ENCODE measurements at regions not wholly inside any gene's neighbourhood (a gene's known extent, or its start where the extent isn't known, plus 50 kb on each side); places are given as distances from the start of the nearest gene placed in this dataset.

- H3K36me3 ChIP-seq (ENCODE audit: low read length): no peaks in the 10 kb centered on the region
- no peaks in the 10 kb centered on the region for H3K27me3 ChIP-seq (ENCODE audit: low read length)
- H3K9ac ChIP-seq (ENCODE audit: low read length): no peak overlapping the region
- no peaks in the 10 kb centered on the region for H3F3A ChIP-seq (ENCODE audit: insufficient read depth)
- H3K4me3 ChIP-seq (ENCODE audit: insufficient read depth, low read length, poor library complexity, severe bottlenecking): no peak overlapping the region
- no peak for TF ChIP-seq EZH2phosphoT487 (conservative IDR thresholded peaks at IDR 0.05; ENCODE audit: low read length)
- TF ChIP-seq, protein P1, sequence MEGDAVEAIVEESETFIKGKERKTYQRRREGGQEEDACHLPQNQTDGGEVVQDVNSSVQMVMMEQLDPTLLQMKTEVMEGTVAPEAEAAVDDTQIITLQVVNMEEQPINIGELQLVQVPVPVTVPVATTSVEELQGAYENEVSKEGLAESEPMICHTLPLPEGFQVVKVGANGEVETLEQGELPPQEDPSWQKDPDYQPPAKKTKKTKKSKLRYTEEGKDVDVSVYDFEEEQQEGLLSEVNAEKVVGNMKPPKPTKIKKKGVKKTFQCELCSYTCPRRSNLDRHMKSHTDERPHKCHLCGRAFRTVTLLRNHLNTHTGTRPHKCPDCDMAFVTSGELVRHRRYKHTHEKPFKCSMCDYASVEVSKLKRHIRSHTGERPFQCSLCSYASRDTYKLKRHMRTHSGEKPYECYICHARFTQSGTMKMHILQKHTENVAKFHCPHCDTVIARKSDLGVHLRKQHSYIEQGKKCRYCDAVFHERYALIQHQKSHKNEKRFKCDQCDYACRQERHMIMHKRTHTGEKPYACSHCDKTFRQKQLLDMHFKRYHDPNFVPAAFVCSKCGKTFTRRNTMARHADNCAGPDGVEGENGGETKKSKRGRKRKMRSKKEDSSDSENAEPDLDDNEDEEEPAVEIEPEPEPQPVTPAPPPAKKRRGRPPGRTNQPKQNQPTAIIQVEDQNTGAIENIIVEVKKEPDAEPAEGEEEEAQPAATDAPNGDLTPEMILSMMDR (IDR thresholded peaks at IDR 0.05; ENCODE audit: insufficient read depth, low read length, poor library complexity, severe bottlenecking): no peak
- H3K9me2 ChIP-seq (replicated peaks; ENCODE audit: insufficient read depth, low read length): no peaks in the 10 kb centered on the region
- H4K20me1 ChIP-seq (ENCODE audit: low read depth, low read length): no peaks in the 10 kb centered on the region
- H3K27ac ChIP-seq (ENCODE audit: low read depth, low read length): no peak overlapping the region
- no peaks in the 10 kb centered on the region for H3K9me3 ChIP-seq (ENCODE audit: insufficient read depth, low read length)
- H3K79me2 ChIP-seq (ENCODE audit: insufficient read depth, low read length): no peaks in the 10 kb centered on the region
- H3K4me2 ChIP-seq (ENCODE audit: low read depth, low read length, poor library complexity, severe bottlenecking): no peak overlapping the region
- no peak overlapping the region for H2AFZ ChIP-seq (ENCODE audit: low read depth, low read length, severe bottlenecking)
Observed at GRCh38 chr1:177354247-177354646, 183.5 kb downstream of the BRINP2 start.

GRCh38 chr1:177351361-177352108 lies 180.8 kb downstream of the BRINP2 start:
- TF ChIP-seq, protein P1 (IDR thresholded peaks at IDR 0.05; ENCODE audit: insufficient read depth, low read length, poor library complexity, severe bottlenecking): no peak
- TF ChIP-seq EZH2phosphoT487 (conservative IDR thresholded peaks at IDR 0.05; ENCODE audit: low read length): no peak
- H3F3A ChIP-seq (ENCODE audit: insufficient read depth): no peaks in the 10 kb centered on the region
- H3K9ac ChIP-seq (ENCODE audit: low read length): no peak overlapping the region
- no peaks in the 10 kb centered on the region for H4K20me1 ChIP-seq (ENCODE audit: low read depth, low read length)
- H3K4me2 ChIP-seq (ENCODE audit: low read depth, low read length, poor library complexity, severe bottlenecking): no peak overlapping the region
- no peak overlapping the region for H3K4me3 ChIP-seq (ENCODE audit: insufficient read depth, low read length, poor library complexity, severe bottlenecking)
- no peaks in the 10 kb centered on the region for H3K27me3 ChIP-seq (ENCODE audit: low read length)
- H3K9me3 ChIP-seq (ENCODE audit: insufficient read depth, low read length): no peaks in the 10 kb centered on the region
- H3K36me3 ChIP-seq (ENCODE audit: low read length): no peaks in the 10 kb centered on the region
- H2AFZ ChIP-seq (ENCODE audit: low read depth, low read length, severe bottlenecking): no peak overlapping the region
- no peaks in the 10 kb centered on the region for H3K79me2 ChIP-seq (ENCODE audit: insufficient read depth, low read length)
- no peak overlapping the region for H3K27ac ChIP-seq (ENCODE audit: low read depth, low read length)
- no peaks in the 10 kb centered on the region for H3K9me2 ChIP-seq (replicated peaks; ENCODE audit: insufficient read depth, low read length)

- no peaks in the 10 kb centered on the region for H4K20me1 ChIP-seq (ENCODE audit: low read depth, low read length)
- H3K27ac ChIP-seq (ENCODE audit: low read depth, low read length): no peak overlapping the region
- no peaks in the 10 kb centered on the region for H3K36me3 ChIP-seq (ENCODE audit: low read length)
- no peaks in the 10 kb centered on the region for H3K9me2 ChIP-seq (replicated peaks; ENCODE audit: insufficient read depth, low read length)
- H2AFZ ChIP-seq (ENCODE audit: low read depth, low read length, severe bottlenecking): no peak overlapping the region
- no peaks in the 10 kb centered on the region for H3K79me2 ChIP-seq (ENCODE audit: insufficient read depth, low read length)
- H3K4me2 ChIP-seq (ENCODE audit: low read depth, low read length, poor library complexity, severe bottlenecking): no peak overlapping the region
- TF ChIP-seq, protein P1 (IDR thresholded peaks at IDR 0.05; ENCODE audit: insufficient read depth, low read length, poor library complexity, severe bottlenecking): no peak
- TF ChIP-seq EZH2phosphoT487 (conservative IDR thresholded peaks at IDR 0.05; ENCODE audit: low read length): no peak
- no peaks in the 10 kb centered on the region for H3K9me3 ChIP-seq (ENCODE audit: insufficient read depth, low read length)
- no peaks in the 10 kb centered on the region for H3F3A ChIP-seq (ENCODE audit: insufficient read depth)
- no peaks in the 10 kb centered on the region for H3K27me3 ChIP-seq (ENCODE audit: low read length)
- H3K4me3 ChIP-seq (ENCODE audit: insufficient read depth, low read length, poor library complexity, severe bottlenecking): no peak overlapping the region
- H3K9ac ChIP-seq (ENCODE audit: low read length): no peak overlapping the region
Observed at GRCh38 chr1:177346790-177347359, 176.1 kb downstream of the BRINP2 start.

Measured in SU-DHL-6 (cell line).